ENCODE measurements at regions not wholly inside any gene's neighbourhood (a gene's known extent, or its start where the extent isn't known, plus 50 kb on each side); places are given as distances from the start of the nearest gene placed in this dataset.

DNA sequence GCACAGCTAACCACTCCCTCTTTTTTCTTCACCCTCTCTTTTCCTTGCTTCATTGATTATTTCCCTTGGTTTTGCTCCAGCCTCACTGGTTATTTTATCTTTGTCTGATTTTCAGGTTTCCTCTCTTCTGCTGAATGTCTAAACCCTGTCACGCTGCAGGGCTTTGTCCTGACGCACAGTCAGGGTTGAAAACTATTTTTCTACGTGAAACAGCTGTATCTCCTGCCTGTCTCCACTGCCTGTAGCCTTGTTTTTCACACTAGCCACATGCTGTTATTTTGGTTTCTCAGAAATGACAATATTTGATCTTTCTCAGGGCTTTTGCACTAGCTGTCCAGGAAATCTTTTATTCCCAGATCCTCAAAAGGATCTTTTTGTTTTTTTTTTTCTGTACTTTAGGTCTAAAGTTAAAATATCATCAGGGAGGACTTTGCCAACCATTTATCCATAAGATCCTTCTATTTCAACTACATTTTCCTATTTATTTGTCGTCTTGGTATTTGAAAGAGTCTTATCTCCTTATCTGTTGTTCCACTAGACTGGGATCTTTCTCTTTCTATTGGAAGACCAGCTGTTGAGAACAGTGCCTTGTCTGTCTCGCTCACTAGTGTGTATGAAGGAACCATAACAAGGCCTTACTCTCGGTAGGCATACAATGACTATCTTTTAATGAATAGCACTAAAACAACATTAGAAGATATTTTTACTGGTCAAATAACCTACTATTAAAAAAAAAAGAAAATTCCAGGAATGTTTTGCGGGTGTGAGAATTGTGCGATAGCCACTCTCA is 164.3 kb downstream of the PDHA2 start:
- intact Hi-C loops (cut with DNase I; ENCODE audit: low total_unique reads): no loop called here
- 79 to 80% methylated on average over 8 of the region's 8 CpGs for WGBS, 2 donors
- no peak for DNase-seq (ENCODE audit: low spot score in 2 of 2)
- TF ChIP-seq POLR2A (IDR thresholded peaks at IDR 0.05): no peak
- no peak for TF ChIP-seq CTCF (IDR thresholded peaks at IDR 0.05)
- H3K4me3 ChIP-seq (ENCODE audit: low read depth, poor library complexity, severe bottlenecking): no peak overlapping the region

- DNase-seq (ENCODE audit: low spot score in 2 of 2): no peak
- intact Hi-C loops (cut with DNase I; ENCODE audit: low total_unique reads): no loop called here
- no peak overlapping the region for H3K4me3 ChIP-seq (ENCODE audit: low read depth, poor library complexity, severe bottlenecking)
- 38 to 44% methylated on average over 1 of the region's 1 CpG for WGBS, 2 donors
- no peak for TF ChIP-seq POLR2A (IDR thresholded peaks at IDR 0.05)
- TF ChIP-seq CTCF (IDR thresholded peaks at IDR 0.05): no peak
Observed at GRCh38 chr4:96009427-96010119, 169.7 kb downstream of the PDHA2 start.

GRCh38 chr4:96012687-96013086 is 172.8 kb downstream of the PDHA2 start:
- WGBS, 2 donors: 68 to 70% methylated on average over 2 of the region's 2 CpGs
- TF ChIP-seq CTCF (IDR thresholded peaks at IDR 0.05) (no peak), POLR2A (IDR thresholded peaks at IDR 0.05) (no peak)
- intact Hi-C loops (cut with DNase I; ENCODE audit: low total_unique reads): no loop called here
- no peak for DNase-seq (ENCODE audit: low spot score in 2 of 2)
- H3K4me3 ChIP-seq (ENCODE audit: low read depth, poor library complexity, severe bottlenecking): no peak overlapping the region

DNA sequence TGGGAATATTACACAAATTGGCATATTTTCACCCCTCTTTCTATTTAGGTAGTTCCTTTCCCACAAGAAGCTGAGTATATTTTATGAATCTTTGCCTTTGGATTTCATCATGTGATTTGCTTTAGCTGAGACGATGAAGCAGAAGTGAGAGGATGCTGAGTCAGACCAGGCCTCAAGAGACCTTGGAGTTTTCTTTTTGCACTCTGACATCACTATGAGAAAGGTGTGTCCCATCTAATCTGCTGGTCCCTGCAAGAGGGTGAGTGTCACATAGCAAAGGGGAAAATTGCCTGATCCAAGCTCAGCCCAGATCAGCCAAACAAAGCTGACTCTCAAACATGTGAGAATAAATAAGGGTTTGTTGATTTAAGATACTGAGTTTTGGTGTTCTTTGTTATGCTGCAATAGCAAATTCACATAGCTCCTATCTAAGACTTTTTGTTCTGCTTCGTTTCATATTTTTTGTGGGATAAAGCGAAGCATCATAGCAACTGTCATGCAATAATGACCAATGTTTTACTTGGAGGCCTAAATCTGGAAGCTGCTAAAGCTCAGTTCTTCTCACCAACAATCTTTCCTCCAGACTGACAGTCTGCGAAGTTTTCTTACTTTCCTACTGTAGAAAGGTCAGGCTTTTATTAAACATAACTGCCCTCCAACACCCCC is 176.9 kb downstream of the PDHA2 start:
- no peak for TF ChIP-seq POLR2A (IDR thresholded peaks at IDR 0.05)
- no peak for TF ChIP-seq CTCF (IDR thresholded peaks at IDR 0.05)
- 75 to 80% methylated on average over 4 of the region's 4 CpGs for WGBS, 2 donors
- H3K4me3 ChIP-seq (ENCODE audit: low read depth, poor library complexity, severe bottlenecking): no peak overlapping the region
- no peak for DNase-seq (ENCODE audit: low spot score in 2 of 2)
- intact Hi-C loops (cut with DNase I; ENCODE audit: low total_unique reads): no loop called here

DNA sequence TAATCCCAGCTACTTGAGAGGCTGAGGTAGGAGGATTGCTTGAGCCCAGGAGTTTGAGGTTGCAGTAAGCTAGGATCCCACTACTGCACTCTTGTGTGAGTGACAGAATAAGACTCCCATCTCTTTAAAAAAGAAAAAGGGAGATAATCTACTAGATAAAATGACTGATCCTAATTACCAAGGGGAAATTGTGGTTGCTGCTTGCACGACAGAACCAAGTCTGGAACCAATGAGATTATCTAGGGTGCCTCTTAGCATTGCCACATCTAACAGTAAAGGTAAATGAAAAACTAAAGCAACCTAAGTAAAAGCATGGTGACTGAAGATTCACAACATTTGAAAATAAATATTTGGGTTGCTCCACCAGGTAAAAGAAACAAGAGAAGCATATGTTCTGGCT is 185.1 kb downstream of the PDHA2 start:
- TF ChIP-seq POLR2A (IDR thresholded peaks at IDR 0.05): no peak
- TF ChIP-seq CTCF (IDR thresholded peaks at IDR 0.05): no peak
- intact Hi-C loops (cut with DNase I; ENCODE audit: low total_unique reads): no loop called here
- no peak for DNase-seq (ENCODE audit: low spot score in 2 of 2)
- no peak overlapping the region for H3K4me3 ChIP-seq (ENCODE audit: low read depth, poor library complexity, severe bottlenecking)
- 52 to 63% methylated on average over 1 of the region's 1 CpG for WGBS, 2 donors
